ENCODE measurements at regions not wholly inside any gene's neighbourhood (a gene's known extent, or its start where the extent isn't known, plus 50 kb on each side); places are given as distances from the start of the nearest gene placed in this dataset.

GRCh38 chr6:128597004-128597403 is 76.6 kb upstream of the PTPRK start:
- Histone ChIP-seq H2AK5ac (ENCODE audit: insufficient read length, low read length) (no peak overlapping the region), H4K91ac (ENCODE audit: insufficient read length, low read depth, low read length) (no peak overlapping the region), H3K4me1 (ENCODE audit: insufficient read depth, low read length) (no peaks in the 10 kb centered on the region; the same call in 1 of the 2 replicates), H3K79me1 (ENCODE audit: insufficient read depth, low read depth, low read length, poor library complexity, severe bottlenecking) (no peaks in the 10 kb centered on the region), H3K4me2 (ENCODE audit: insufficient read depth, insufficient read length, low read length) (no peak overlapping the region), H3K23me2 (ENCODE audit: insufficient read length, low read depth, low read length, poor library complexity, severe bottlenecking) (no peaks in the 10 kb centered on the region), H4K20me1 (ENCODE audit: control insufficient read depth, insufficient read depth, insufficient read length) (no peaks in the 10 kb centered on the region), H3K9ac (ENCODE audit: extremely low read depth, insufficient read length, low read length) (no peak overlapping the region), H2BK5ac (ENCODE audit: insufficient read length, low read length) (no peak overlapping the region), H2BK120ac (ENCODE audit: low read depth, low read length, poor library complexity, severe bottlenecking) (no peak overlapping the region), H3K27me3 (ENCODE audit: insufficient read depth, low read length) (no peaks in the 10 kb centered on the region), H3K56ac (ENCODE audit: insufficient read length, low read depth, low read length) (no peak overlapping the region), H2AFZ (ENCODE audit: low read length) (no peak overlapping the region), H4K5ac (ENCODE audit: insufficient read length, low read depth, low read length) (no peak overlapping the region), H2BK20ac (ENCODE audit: low read depth, low read length, poor library complexity, severe bottlenecking) (no peak overlapping the region), H3K4ac (ENCODE audit: low read depth, low read length) (no peak overlapping the region), H3K23ac (ENCODE audit: insufficient read length, low read depth, low read length) (no peak overlapping the region), H3K18ac (ENCODE audit: insufficient read length, low read depth, low read length) (no peak overlapping the region), H3K9me3 (ENCODE audit: control insufficient read depth, low read depth, low read length) (no peaks in the 10 kb centered on the region), H3K14ac (ENCODE audit: insufficient read depth, low read length) (no peak overlapping the region), H2BK15ac (ENCODE audit: low read depth, low read length) (no peak overlapping the region), H3T11ph (ENCODE audit: low read length) (no peak overlapping the region), H3K27ac (ENCODE audit: insufficient read length, low read depth, low read length) (no peak overlapping the region), H4K8ac (replicated peaks; ENCODE audit: insufficient read length, low read depth, low read length) (no peak overlapping the region), H3K79me2 (ENCODE audit: insufficient read depth, low read length) (no peaks in the 10 kb centered on the region), H2BK12ac (ENCODE audit: insufficient read length, low read depth, low read length) (no peak overlapping the region)
- no peak for TF ChIP-seq CTCF (conservative IDR thresholded peaks at IDR 0.05)
- no peak overlapping the region for H3K4me3 Mint-ChIP-seq
- no peaks in the 10 kb centered on the region for H3K27me3 Mint-ChIP-seq (ENCODE audit: low read depth)
- no peak for DNase-seq
- no peaks in the 10 kb centered on the region; a peak in 1 of 5 replicates for H3K9me3 Mint-ChIP-seq
- H3K36me3 Mint-ChIP-seq (ENCODE audit: insufficient read depth in 1 of 3, low read depth in 3 of 3): no peaks in the 10 kb centered on the region
- H3K27ac Mint-ChIP-seq: no peak overlapping the region
- peaks cover 6 to 9% of the 10 kb centered on the region in 2 experiments for H3K4me1 Mint-ChIP-seq
